Stimulated activated naive CD4-positive, alpha-beta T cell treated with Interleukin-2 at 50 U/mL for 16 hours (primary cell): ENCODE measurements at regions not wholly inside any gene's neighbourhood (a gene's known extent, or its start where the extent isn't known, plus 50 kb on each side); places are given as distances from the start of the nearest gene placed in this dataset.

Experiments
- DNase-seq: peaks from one replicate; lab custom pipeline; 2025; lab: John Stamatoyannopoulos, UW

GRCh38 chr5:164027738-164028137 lies 522.3 kb downstream of the MAT2B start:
- no peak for DNase-seq

GRCh38 chr5:164038128-164038783 lies 532.8 kb downstream of the MAT2B start:
- DNase-seq: no peak

GRCh38 chr5:164041105-164041504 lies 535.7 kb downstream of the MAT2B start:
- DNase-seq: no peak

DNA sequence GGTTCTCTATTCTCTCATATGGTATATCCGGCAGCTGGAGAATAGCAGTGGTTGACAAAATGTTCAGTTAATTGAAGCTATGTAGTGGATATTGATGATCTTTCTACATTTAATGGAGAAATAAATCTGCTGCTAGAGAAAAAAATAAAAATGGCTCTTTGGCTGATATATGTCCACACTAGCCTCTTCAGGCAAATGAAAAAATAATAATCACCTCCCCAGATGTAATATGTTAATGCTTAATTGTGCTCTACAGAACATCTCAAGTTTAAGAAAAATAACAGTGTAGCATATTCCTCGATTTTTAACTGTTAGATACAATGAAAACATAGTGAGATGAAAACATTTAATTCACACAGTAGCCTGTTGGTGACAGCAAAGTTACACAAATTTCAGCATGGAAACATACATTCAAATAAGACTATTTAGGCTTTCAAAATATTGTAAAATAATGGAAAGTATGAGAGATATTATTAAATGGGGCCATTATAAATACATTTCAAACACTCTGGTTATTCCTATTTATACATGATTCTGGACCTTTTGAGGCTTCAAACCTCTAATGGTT lies 543.0 kb downstream of the MAT2B start:
- no peak for DNase-seq

DNA sequence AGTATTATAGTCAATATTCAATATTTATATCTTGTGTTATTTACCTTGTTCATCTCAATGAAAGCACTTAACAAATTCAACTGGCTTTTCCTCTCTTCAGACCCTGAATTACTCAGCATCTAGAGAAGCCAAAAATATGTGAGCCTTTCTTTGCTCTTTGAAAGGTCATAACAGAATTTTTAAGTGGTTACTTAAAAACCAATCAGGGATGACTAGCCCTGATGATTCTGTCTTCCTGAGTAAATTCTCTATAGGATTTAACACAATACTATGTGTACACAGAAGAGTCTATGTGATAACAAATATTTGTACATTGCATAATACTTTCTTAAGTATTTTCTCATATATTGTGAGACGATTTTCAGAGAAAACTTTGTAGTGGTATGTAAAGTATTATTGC lies 546.3 kb downstream of the MAT2B start:
- DNase-seq: no peak

DNA sequence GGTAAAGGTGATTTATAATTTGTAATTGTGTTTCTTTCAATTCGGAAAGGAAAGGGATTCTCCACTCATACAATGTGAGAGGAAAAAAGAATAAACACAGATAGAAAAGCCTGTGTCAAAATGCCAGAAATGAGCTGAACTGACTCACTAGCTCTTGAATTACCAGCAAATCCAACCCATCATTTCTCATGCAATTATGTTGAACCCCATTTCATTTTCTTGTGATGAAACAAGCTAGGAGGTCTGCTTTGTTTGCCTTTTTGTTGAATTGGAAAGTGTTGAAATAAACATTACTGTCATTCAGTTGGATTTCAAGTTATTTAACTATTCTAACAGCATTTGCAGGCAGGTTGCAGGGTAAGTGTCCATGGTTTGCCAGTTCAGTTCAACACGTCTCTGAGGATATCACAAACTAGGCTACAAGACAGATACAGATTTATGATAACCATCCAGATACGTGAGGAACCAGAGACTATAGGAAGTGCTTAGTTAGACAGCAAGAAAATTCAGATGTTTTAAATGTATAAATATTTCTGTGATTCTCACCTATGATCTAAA lies 547.2 kb downstream of the MAT2B start:
- DNase-seq: no peak

DNA sequence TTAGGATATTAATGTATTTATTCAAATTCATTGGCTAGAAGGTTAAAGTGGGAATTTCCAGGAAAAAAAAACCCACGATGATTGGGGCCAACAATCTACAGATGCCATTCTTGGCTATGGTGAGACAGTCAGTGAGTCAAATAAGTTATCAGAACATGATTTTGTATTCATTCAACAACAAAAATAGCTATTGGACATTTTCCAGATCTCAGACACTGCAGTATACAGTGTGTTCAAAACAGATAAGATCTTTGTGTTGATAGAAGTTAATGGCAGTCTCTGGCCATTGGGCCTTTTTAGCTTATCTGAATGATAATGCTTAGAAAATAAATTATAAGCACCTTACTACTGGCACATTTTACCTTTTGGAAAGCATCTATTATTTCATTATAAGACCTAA lies 547.7 kb downstream of the MAT2B start:
- DNase-seq: no peak

DNA sequence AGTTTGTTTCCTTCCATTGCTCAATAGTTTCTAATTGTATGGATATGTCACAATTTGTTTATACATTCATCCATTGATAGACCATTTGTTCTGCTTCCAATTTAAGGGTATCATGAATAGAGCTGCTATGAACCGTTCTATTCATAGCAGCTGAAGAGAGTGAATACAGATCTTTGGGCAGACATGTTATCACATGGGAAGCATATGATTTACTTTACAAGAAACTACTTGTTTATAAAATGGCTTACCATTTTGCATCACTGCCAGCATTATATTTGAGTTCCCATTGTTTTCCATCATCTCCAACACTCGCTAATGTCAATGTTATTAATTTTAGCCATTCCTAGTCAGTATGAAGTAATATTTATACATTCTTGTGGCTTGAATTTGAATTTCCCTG lies 549.0 kb downstream of the MAT2B start:
- no peak for DNase-seq

- no peak for DNase-seq
Observed at GRCh38 chr5:164057121-164057520, 551.7 kb downstream of the MAT2B start.

GRCh38 chr5:164058621-164059020 lies 553.2 kb downstream of the MAT2B start:
- no peak for DNase-seq

DNA sequence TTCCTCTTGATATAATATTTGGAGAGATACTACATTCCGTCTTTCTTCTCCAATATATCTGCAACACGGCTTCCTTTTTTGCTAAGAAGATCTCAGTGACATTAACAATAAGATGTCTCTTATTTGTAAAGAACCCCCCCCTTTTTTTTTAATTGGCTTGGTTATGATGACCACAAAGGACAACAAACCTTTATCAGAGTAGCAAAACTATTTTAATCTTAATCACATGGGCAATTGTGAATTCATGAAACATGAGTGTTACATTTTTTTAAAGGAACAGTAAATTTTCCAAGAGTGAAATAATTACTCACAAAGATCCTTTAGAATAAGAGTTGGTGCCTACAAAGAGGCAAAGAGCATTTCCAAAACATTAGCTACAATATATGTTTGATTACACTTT lies 554.1 kb downstream of the MAT2B start:
- no peak for DNase-seq

DNA sequence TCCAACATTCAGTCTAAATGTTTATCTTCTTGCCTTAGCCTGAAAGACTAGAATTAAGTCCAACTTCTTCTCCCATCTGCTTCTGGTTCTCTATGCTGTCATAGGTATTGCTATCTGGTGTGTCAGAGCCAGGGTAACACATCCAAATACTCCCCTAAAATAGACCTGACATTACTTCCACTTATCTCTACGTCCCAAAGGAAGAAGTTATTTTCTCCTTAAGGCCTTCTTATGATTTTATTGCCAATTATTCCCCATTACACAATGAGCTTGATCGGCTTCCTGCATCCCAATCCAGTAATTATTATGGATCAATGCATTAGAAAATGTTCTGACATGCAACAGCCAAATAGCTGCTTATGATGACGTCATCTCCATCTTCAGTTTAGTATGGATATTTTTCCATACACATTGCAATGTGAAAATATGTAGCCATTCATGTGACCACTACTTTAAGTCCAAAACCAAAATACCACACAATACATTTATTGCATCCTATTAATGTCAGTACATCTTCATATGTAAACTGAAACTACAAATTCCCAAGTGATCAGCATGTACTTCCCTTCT lies 555.5 kb downstream of the MAT2B start:
- no peak for DNase-seq

GRCh38 chr5:164062304-164062703 lies 556.9 kb downstream of the MAT2B start:
- no peak for DNase-seq

- DNase-seq: no peak
Observed at GRCh38 chr5:164065266-164065665, 559.8 kb downstream of the MAT2B start.

- no peak for DNase-seq
Observed at GRCh38 chr5:164071671-164072070, 566.3 kb downstream of the MAT2B start.

DNA sequence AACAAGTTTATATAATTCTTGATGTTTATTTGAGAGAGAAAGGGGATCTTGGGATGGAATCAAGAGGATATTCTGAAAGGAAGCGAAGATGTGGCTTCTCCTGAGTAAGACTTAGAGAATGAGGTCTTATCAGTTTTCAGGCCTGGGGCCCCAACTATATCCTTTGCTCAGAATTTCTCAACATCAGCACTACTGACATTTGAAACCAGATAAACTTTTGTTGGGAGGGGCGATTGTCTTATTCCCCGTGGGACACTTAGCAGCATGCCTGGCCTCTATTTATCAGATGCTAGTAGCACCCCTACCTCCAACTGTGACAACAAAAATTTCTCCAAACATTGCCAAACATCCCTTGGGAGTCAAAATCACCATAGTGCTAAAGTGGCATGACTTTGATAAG lies 567.7 kb downstream of the MAT2B start:
- no peak for DNase-seq

GRCh38 chr5:164076556-164076955 lies 571.1 kb downstream of the MAT2B start:
- DNase-seq: no peak

GRCh38 chr5:164090358-164090757 lies 584.9 kb downstream of the MAT2B start:
- no peak for DNase-seq

GRCh38 chr5:164091836-164092235 lies 586.4 kb downstream of the MAT2B start:
- DNase-seq: no peak

DNA sequence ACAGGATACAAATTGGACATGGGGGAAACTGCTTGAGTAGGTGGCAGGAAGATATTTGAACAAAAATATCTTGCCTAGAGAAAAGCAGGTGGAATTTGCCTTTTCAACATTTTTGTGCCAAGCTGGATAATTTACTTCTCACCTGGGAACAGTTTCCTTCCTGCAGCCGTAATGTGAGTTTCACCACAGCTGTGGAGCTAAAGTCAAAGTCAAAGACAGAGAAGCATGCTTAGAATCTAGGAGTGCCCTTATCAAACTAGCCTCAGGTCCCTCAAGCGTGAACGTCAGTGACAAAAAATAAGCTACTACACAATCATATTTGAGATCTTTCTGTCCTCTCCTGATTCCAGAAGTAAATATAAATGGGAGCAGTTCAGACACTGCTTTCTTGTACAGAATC lies 588.9 kb downstream of the MAT2B start:
- no peak for DNase-seq

GRCh38 chr5:164097749-164098148 lies 592.3 kb downstream of the MAT2B start:
- no peak for DNase-seq

GRCh38 chr5:164098531-164098930 lies 593.1 kb downstream of the MAT2B start:
- DNase-seq: no peak

DNA sequence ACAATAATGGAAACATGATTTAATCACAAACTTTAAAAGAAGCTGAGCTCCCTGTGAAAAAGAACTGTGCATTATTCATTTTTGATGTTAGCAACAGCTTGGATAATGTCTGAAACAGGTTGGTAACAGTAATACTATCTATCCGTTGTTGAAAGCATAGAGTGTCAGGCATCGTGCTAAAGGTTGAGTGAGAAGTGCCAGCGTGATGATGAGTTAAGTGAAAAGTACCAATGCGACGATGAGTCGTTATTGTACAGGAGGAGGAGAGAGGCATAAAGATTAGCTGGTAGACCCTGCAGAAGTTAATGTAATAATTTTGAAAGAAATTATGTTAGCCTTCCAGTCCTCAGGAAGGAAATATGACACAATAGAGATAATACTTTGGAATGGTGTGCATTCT lies 593.6 kb downstream of the MAT2B start:
- no peak for DNase-seq

DNA sequence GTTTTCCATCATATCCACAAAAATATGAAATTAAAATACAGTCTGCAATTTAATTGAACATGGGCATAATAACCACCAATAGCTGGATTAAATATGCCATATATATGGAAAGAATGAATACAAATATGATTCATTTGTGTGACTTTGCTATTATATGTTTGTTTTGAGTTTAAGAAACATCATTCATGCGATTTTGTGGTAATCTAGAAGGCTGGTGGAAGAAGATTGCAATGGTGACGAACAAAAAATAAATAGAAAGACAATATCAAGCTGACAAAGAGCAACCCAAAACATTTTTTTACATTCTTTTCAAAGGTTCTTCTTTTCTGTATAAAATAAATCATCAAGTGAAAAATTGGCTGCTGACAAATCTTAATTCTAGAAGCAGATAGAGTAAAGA lies 610.0 kb downstream of the MAT2B start:
- no peak for DNase-seq
